OCI-LY3 (cell line): ENCODE measurements at regions not wholly inside any gene's neighbourhood (a gene's known extent, or its start where the extent isn't known, plus 50 kb on each side); places are given as distances from the start of the nearest gene placed in this dataset.
"Not testable (repeated sequence)": the region's sequence is repeated elsewhere in the genome, so short reads cannot be mapped to it uniquely, and the experiment has no call there.

Source experiments
- H2AFZ ChIP-seq: fragments of 200-600, 300-600 bp; shearing (Covaris generic); 2 replicates; pipeline ENCODE4 v1.6.0; 2014; ENCODE audit warnings: antibody characterized with exemption, low read depth, low read length
- H3K27ac ChIP-seq: fragments of 200-600, 300-600 bp; sonication (generic); 2 replicates; pipeline ENCODE4 v1.5.1; 2014; ENCODE audit warnings: mild to moderate bottlenecking, low read length, moderate library complexity, mixed read lengths
- H3K27me3 ChIP-seq: fragments of 200-600, 300-600 bp; sonication (generic); 2 replicates; pipeline ENCODE4 v1.6.1; 2014; ENCODE audit warnings: low read depth, low read length, mixed read lengths
- H3K36me3 ChIP-seq: fragments of 200-600, 300-600 bp; sonication (generic); replicated peaks from 2 replicates; pipeline ENCODE3; 2014; ENCODE audit warnings: low read depth, low read length, mixed read lengths
- H3K4me1 ChIP-seq: fragments of 300-600, 200-600 bp; sonication (generic); 2 replicates; pipeline ENCODE4 v1.6.1; 2014; ENCODE audit warnings: low read length, mixed read lengths
- H3K4me2 ChIP-seq: fragments of 200-600, 300-600 bp; sonication (generic); 2 replicates; pipeline ENCODE4 v1.6.1; 2014; ENCODE audit warnings: low read length, mixed read lengths
- H3K4me3 ChIP-seq: fragments of 300-600, 200-600 bp; sonication (generic); 2 replicates; pipeline ENCODE4 v1.5.1; 2014; ENCODE audit warnings: antibody characterized with exemption, mild to moderate bottlenecking, low read length, moderate library complexity
- H3K79me2 ChIP-seq: fragments of 300-600, 200-600 bp; shearing (Covaris generic); 2 replicates; pipeline ENCODE4 v1.6.1; 2014; ENCODE audit warnings: mild to moderate bottlenecking, low read length, mixed read lengths
- H3K9ac ChIP-seq: fragments of 300-600, 200-600 bp; shearing (Covaris generic); 2 replicates; pipeline ENCODE4 v1.6.0; 2014; ENCODE audit warnings: mild to moderate bottlenecking, low read length, moderate library complexity
- H3K9me3 ChIP-seq: fragments of 200-600, 300-600 bp; shearing (Covaris generic); 2 replicates; pipeline ENCODE4 v1.6.1; 2014; ENCODE audit warnings: low read length, mixed read lengths; ENCODE audit not compliant: insufficient read depth
- H4K20me1 ChIP-seq: fragments of 200-600, 300-600 bp; sonication (generic); 2 replicates; pipeline ENCODE4 v1.6.1; 2016; ENCODE audit warnings: low read length, mixed read lengths; ENCODE audit not compliant: insufficient read depth
- EZH2phosphoT487 ChIP-seq: fragments of 200-600 bp; shearing (Covaris generic); IDR thresholded peaks from 2 replicates; pipeline ENCODE4 v1.6.1; 2018; ENCODE audit warnings: antibody characterized with exemption, mixed run types, low read depth
- TF ChIP-seq, protein P1 (sequence below): fragments of 200-600, 300-600 bp; sonication (generic); IDR thresholded peaks from 2 replicates; pipeline ENCODE4 v1.5.1; 2014; ENCODE audit warnings: antibody characterized with exemption, low read length, low read depth

DNA sequence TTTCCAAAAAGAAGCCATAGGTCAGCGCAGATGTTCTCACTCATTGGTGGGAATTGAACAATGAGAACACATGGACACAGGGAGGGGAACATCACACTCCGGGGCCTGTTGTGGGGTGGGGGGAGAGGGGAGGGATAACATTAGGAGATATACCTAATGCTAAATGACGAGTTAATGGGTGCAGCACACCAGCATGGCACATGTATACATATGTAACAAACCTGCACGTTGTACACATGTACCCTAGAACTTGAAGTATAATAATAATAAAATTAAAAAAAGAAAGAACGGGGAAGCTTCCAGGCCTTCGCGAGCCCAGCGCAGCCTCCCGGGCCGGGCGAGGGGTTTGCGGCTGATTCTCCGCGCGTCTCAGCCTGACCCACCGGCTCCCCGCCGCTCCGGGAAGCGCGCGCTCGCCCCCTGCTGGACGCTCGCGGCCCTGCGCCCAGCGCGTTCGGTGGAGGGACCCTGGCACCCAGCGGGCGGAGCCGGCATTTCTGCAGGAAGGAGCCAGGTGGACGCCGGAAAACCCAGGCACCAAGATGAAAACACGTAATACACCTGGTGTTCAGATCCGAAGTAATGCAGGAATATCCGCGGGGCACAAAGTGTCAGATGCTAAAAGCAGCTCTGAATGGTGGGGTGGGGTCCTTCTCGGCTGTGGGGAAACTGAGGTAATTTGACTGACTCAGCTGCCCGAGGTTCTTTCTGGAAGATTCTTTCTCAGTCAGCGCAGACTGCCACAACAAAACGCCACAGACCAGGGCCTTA, 67.1 kb upstream of the PPP1R26 start:
- H3K4me2 ChIP-seq, result peak overlapping the region; percentile 27; the same call in 1 of the 2 replicates
- TF ChIP-seq, protein P1, sequence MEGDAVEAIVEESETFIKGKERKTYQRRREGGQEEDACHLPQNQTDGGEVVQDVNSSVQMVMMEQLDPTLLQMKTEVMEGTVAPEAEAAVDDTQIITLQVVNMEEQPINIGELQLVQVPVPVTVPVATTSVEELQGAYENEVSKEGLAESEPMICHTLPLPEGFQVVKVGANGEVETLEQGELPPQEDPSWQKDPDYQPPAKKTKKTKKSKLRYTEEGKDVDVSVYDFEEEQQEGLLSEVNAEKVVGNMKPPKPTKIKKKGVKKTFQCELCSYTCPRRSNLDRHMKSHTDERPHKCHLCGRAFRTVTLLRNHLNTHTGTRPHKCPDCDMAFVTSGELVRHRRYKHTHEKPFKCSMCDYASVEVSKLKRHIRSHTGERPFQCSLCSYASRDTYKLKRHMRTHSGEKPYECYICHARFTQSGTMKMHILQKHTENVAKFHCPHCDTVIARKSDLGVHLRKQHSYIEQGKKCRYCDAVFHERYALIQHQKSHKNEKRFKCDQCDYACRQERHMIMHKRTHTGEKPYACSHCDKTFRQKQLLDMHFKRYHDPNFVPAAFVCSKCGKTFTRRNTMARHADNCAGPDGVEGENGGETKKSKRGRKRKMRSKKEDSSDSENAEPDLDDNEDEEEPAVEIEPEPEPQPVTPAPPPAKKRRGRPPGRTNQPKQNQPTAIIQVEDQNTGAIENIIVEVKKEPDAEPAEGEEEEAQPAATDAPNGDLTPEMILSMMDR, result peak; percentile 97
- not testable (repeated sequence) for H3K79me2 ChIP-seq, H3K9ac ChIP-seq, H4K20me1 ChIP-seq, H3K9me3 ChIP-seq, H3K4me1 ChIP-seq, H2AFZ ChIP-seq, H3K27me3 ChIP-seq, H3K27ac ChIP-seq, H3K36me3 ChIP-seq, H3K4me3 ChIP-seq

DNA sequence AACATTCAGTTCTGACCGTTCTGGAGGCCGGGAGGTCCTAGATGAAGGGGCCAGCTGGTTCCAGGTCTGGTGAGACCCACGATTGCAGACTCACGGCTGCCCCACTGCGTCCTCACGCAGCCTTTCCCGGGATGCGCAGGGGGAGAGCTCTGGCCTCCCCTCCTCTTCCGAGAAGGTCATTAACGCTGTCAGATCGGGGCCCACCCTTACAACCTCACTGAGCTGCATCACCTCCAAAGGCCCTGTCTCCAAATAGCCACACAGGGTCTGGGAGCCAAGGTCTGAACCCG, 66.6 kb upstream of the PPP1R26 start:
- no peak overlapping the region for H3K27ac ChIP-seq
- no peak overlapping the region for H3K9ac ChIP-seq
- no peaks in the 10 kb centered on the region for H4K20me1 ChIP-seq
- no peaks in the 10 kb centered on the region for H3K9me3 ChIP-seq
- TF ChIP-seq EZH2phosphoT487, result no peak
- TF ChIP-seq, protein P1, result no peak
- no peaks in the 10 kb centered on the region for H3K27me3 ChIP-seq
- H3K4me3 ChIP-seq, result no peak overlapping the region
- H3K4me2 ChIP-seq, result peak overlapping the region; percentile 27; the same call in 1 of the 2 replicates
- H3K36me3 ChIP-seq, result no peaks in the 10 kb centered on the region
- no peak overlapping the region for H2AFZ ChIP-seq
- no peaks in the 10 kb centered on the region for H3K4me1 ChIP-seq
- H3K79me2 ChIP-seq, result no peaks in the 10 kb centered on the region

DNA sequence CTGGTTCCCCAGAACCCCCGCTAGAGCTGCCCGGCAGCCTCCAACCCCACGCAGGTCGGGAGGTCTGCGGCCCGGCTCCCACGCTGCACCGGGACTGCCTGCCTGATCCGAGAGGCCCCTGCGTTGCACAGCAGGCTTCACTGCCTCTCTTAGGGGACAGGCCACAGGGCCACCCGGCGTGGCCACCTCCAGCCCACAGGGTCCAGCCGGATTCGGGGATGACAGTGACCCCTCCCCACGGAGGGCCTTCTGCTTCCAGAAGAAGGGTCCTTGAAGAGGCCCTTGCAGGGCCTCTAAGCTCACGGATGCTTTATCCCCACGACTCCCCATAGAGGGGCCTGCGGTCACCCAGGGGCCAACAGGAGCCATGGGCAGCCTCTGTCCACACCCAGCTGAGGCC, 66.1 kb upstream of the PPP1R26 start:
- Histone ChIP-seq H3K4me1 (no peaks in the 10 kb centered on the region), H3K36me3 (no peaks in the 10 kb centered on the region), H3K4me2 (no peak overlapping the region), H3K27ac (no peak overlapping the region), H3K79me2 (no peaks in the 10 kb centered on the region), H4K20me1 (no peaks in the 10 kb centered on the region), H3K9ac (no peak overlapping the region), H3K27me3 (no peaks in the 10 kb centered on the region), H2AFZ (no peak overlapping the region), H3K9me3 (no peaks in the 10 kb centered on the region), H3K4me3 (no peak overlapping the region)
- no peak for TF ChIP-seq EZH2phosphoT487
- TF ChIP-seq, protein P1, result no peak

DNA sequence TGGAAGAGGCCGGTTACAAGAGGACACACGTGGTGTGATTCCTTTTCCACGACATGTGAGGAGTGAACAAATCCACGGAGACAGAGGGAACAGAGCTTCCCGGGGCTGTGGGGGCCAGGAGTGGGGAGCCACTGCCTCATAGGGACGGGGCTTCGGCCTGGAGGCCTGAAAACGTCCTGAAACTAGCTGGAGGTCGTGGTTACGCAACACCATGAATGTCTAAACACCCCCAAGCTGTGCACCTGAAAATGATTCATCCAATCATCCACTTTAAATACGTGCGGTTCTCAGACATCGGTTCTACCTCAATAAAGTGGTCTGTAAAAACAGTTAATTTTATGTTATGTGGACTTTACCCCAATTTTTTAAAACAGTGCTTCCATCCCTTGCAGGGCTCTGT, 65.3 kb upstream of the PPP1R26 start:
- H2AFZ ChIP-seq, result no peak overlapping the region
- H3K4me1 ChIP-seq, result no peaks in the 10 kb centered on the region
- no peaks in the 10 kb centered on the region for H3K79me2 ChIP-seq
- no peak for TF ChIP-seq EZH2phosphoT487
- TF ChIP-seq, protein P1, result no peak
- H3K9me3 ChIP-seq, result no peaks in the 10 kb centered on the region
- H3K9ac ChIP-seq, result no peak overlapping the region
- H3K27me3 ChIP-seq, result no peaks in the 10 kb centered on the region
- no peaks in the 10 kb centered on the region for H4K20me1 ChIP-seq
- H3K36me3 ChIP-seq, result no peaks in the 10 kb centered on the region
- no peak overlapping the region for H3K4me2 ChIP-seq
- H3K27ac ChIP-seq, result no peak overlapping the region
- no peak overlapping the region for H3K4me3 ChIP-seq
